Psoas muscle (tissue), 7 donors: ENCODE measurements at regions not wholly inside any gene's neighbourhood (a gene's known extent, or its start where the extent isn't known, plus 50 kb on each side); places are given as distances from the start of the nearest gene placed in this dataset.
A peak's percentile ranks its signal among the peaks of the same experiment; 100 is the strongest.

ENCODE experiments used
- ATAC-seq, 4 donors: fragments of 200-7000 bp; cut with Tn5 transposase; one replicate each; pipeline ENCODE4 v1.9.1; 2020; ENCODE audit warnings: moderate library complexity in 3 of 4, mild to moderate bottlenecking in 2 of 4
- DNase-seq, 2 donors: peaks; one replicate each; pipeline ENCODE4 v3.0.0-alpha.2; 2020
- H3K27ac ChIP-seq: fragments of 200-600 bp; one replicate; pipeline ENCODE4 v1.8.0; 2022
- H3K27me3 ChIP-seq, 3 donors: fragments of 200-600 bp in 1 of 3; one replicate each; pipeline versions ENCODE4 v1.6.1 to v1.8.0; 2013 to 2022; ENCODE audit warnings: low read length in 2 of 3, mild to moderate bottlenecking in 2 of 3, moderate library complexity in 1 of 3; ENCODE audit not compliant: insufficient read depth in 3 of 3
- H3K36me3 ChIP-seq, 2 donors: fragments of 200-600 bp in 1 of 2; one replicate each; pipeline versions ENCODE4 v1.6.1 to v1.8.0; 2013 to 2022; ENCODE audit warnings: low read depth in 1 of 2, mild to moderate bottlenecking in 1 of 2, moderate library complexity in 1 of 2; ENCODE audit not compliant: insufficient read depth in 1 of 2
- H3K4me1 ChIP-seq: fragments of 200-600 bp; one replicate; pipeline ENCODE4 v1.8.0; 2022
- H3K4me3 ChIP-seq: fragments of 200-600 bp; one replicate; pipeline ENCODE4 v1.8.0; 2022; ENCODE audit warnings: mild to moderate bottlenecking
- H3K9me3 ChIP-seq: fragments of 200-600 bp; one replicate; pipeline ENCODE4 v1.8.0; 2022
- WGBS, 3 donors: extraction: QIAGEN DNeasy Blood & Tissue Kit; methylation state at CpG; one replicate each; pipeline versions ENCODE4 v1.1.6 to v1.1.7; 2013; 5-methylcytosine and 5-hydroxymethylcytosine counted together
- intact Hi-C, 2 donors: fragments of 100-400 bp; cut with DNase I; formaldehyde crosslinking; loops; one replicate each; pipeline versions ENCODE4 v1.11.0 to v1.14.2; 2022
- TF ChIP-seq, protein P1 (sequence below): fragments of 200-600 bp; IDR thresholded peaks from one replicate; pipeline ENCODE4 v1.8.0; 2022; ENCODE audit warnings: antibody characterized with exemption
- donor health status: healthy with polysubstance abuse.
- donor health status: DM: no; HTN: no; CAD: no; lungs with moderate emphysema.
- donor health status: Bipolar disorder and iron deficiency.
- donor health status: healthy.
- donor health status: DM: yes; HTN: yes; CAD: no.
- donor health status: DM: no; HTN: no; CAD: no.
- donor health status: DM: yes; HTN: yes; CAD: no.

DNA sequence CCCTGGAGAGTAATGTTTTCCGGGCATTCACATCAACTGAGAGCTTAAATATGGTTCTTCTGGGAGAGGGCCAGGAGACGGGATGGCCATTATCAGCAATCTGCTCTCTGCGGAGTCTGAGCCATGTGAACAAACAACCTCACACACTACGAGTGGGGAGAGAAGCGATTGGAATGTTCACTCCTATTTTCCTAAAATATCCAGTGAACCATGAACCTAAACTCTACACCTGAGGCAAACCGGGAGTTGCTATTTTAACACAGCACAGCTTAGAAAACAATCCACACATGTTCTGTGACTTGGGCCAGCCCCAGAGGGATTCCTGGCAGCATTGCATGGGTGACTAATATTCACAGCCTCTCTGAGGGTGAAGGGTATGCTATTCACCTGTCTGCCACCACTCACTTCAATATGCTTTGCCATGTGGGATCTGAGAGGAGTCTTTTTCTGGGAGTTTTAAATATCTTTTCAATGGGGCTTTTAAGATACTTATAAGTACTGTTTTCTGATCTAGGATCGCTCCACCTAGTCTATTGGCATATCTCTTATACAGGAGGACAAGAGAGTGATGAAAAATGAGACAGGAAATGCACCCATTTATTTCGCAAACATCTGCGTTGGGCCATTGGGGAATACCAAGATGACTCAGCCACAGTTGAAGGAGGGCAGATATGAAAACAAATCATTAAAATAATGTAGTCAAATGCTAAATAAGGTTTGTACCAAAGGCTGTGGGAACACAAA, 72.6 kb upstream of the SERP2 start:
- peak overlapping the region; percentile 90 for H3K27ac ChIP-seq
- DNase-seq (peak; percentile 39 to 78), ATAC-seq (peak; percentile 94 to 97 (median 95))
- WGBS, 3 donors: 17 to 41% (median 23%) methylated on average over 9 of the region's 9 CpGs
- peaks cover 69% of the 10 kb centered on the region for H3K4me1 ChIP-seq
- H3K36me3 ChIP-seq: no peaks in the 10 kb centered on the region
- no peaks in the 10 kb centered on the region for H3K9me3 ChIP-seq
- TF ChIP-seq, protein P1, sequence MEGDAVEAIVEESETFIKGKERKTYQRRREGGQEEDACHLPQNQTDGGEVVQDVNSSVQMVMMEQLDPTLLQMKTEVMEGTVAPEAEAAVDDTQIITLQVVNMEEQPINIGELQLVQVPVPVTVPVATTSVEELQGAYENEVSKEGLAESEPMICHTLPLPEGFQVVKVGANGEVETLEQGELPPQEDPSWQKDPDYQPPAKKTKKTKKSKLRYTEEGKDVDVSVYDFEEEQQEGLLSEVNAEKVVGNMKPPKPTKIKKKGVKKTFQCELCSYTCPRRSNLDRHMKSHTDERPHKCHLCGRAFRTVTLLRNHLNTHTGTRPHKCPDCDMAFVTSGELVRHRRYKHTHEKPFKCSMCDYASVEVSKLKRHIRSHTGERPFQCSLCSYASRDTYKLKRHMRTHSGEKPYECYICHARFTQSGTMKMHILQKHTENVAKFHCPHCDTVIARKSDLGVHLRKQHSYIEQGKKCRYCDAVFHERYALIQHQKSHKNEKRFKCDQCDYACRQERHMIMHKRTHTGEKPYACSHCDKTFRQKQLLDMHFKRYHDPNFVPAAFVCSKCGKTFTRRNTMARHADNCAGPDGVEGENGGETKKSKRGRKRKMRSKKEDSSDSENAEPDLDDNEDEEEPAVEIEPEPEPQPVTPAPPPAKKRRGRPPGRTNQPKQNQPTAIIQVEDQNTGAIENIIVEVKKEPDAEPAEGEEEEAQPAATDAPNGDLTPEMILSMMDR: peak; percentile 3
- H3K4me3 ChIP-seq: peak overlapping the region; percentile 28
- no peaks in the 10 kb centered on the region for H3K27me3 ChIP-seq
- intact Hi-C loops: loop anchor here (2.0 to 10.0 kb wide), 3 partner anchors 28 to 134 kb away; no protein-coding TSS in a partner anchor

DNA sequence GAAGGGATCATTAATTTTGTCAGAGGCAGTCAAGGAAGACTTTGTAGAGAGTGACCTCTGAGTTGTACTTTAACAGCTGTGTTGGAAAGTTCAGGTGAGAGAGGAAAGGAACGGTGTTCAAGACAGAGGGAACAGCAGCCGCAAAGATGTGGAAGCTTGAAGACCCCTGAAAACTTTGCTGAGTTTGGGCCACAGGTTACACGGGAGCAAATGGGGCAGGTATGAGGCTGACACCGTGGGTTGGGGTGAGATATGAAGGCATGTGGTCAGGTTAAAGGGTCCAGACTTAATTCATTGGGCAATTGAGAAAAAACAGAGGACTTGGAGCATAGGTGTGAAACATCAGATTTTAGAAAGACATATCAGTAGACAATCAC, 72.0 kb upstream of the SERP2 start:
- peaks cover 68% of the 10 kb centered on the region for H3K4me1 ChIP-seq
- ATAC-seq: no peak

DNA sequence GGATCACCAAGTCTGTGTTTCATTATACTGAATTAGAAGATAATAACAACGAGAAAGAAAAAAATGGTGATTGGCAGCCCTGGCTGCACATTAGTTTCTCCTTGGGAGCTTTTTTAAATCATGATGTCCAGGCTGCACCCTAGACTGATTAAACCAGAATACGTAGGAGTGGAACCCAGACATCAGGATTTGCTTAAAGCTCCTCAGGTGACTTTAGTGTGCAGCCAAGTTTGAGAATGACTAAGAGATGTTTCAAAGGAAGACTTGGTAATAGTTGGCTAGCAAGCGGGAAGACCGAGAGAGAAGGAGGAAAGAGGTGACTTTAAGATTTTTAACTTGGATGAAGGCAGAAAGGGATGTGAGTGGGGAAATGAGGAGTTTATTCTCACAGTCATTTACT, 71.4 kb upstream of the SERP2 start:
- TF ChIP-seq, protein P1: no peak
- H3K27me3 ChIP-seq: no peaks in the 10 kb centered on the region
- no peaks in the 10 kb centered on the region for H3K36me3 ChIP-seq
- peak overlapping the region; percentile 90 for H3K27ac ChIP-seq
- 83 to 90% (median 83%) methylated on average over 4 of the region's 4 CpGs for WGBS, 3 donors
- intact Hi-C loops: loop anchor here in 1 of 2 donors (10.0 kb wide), 1 partner anchor 133 kb away; no protein-coding TSS in a partner anchor
- peaks cover 62% of the 10 kb centered on the region for H3K4me1 ChIP-seq
- no peak overlapping the region for H3K4me3 ChIP-seq
- DNase-seq (no peak), ATAC-seq (no peak)
- no peaks in the 10 kb centered on the region for H3K9me3 ChIP-seq

More for the DNA sequence above, 72.0 kb upstream of the SERP2 start:
- WGBS, 3 donors: 78 to 83% (median 83%) methylated on average over 4 of the region's 4 CpGs
- Histone ChIP-seq H3K27ac (peak overlapping the region; percentile 90), H3K36me3 (no peaks in the 10 kb centered on the region), H3K9me3 (no peaks in the 10 kb centered on the region), H3K4me3 (no peak overlapping the region), H3K27me3 (no peaks in the 10 kb centered on the region)
- intact Hi-C loops: loop anchor here (2.0 to 10.0 kb wide), 3 partner anchors 29 to 133 kb away; no protein-coding TSS in a partner anchor
- TF ChIP-seq, protein P1: no peak
- DNase-seq: no peak

DNA sequence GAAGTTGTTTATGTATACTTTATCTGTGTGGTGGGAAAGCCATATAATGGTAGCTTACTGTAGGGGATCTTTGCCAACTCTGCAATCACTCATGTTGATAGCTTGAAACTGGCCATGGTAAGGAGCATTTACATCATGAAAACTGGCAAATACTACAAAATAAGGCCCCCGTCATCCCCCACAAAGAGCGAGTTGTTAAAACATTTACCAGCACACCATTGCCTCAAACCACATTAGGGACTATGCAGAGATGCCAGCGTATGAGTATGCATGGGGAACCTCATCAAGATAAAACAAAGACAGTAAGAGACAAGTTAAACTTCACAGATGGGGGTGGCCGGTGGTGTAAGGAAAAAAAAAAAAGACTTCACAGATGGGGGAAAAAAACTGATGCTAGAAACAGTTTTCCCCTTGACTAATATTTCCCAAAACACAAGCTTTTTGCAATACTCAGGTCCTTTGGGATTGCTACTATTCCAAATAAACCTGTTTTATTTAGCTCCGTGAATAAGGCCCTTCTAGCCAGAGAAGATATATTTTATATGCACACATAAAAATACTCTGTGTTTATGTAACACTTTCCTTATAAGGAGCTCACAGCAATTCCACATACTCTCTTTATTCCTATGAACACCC, 70.6 kb upstream of the SERP2 start:
- DNase-seq (no peak), ATAC-seq (no peak)
- Histone ChIP-seq H3K4me3 (no peak overlapping the region), H3K36me3 (no peaks in the 10 kb centered on the region), H3K9me3 (no peaks in the 10 kb centered on the region), H3K27me3 (no peaks in the 10 kb centered on the region), H3K27ac (peak overlapping the region; percentile 90), H3K4me1 (peaks cover 54% of the 10 kb centered on the region)
- 64 to 74% (median 72%) methylated on average over 5 of the region's 5 CpGs for WGBS, 3 donors
- intact Hi-C loops: loop anchor here in 1 of 2 donors (10.0 kb wide), 1 partner anchor 132 kb away; no protein-coding TSS in a partner anchor
- TF ChIP-seq, protein P1: no peak
